SK-N-SH (cell line): ENCODE measurements at regions not wholly inside any gene's neighbourhood (a gene's known extent, or its start where the extent isn't known, plus 50 kb on each side); places are given as distances from the start of the nearest gene placed in this dataset.

ENCODE experiments used
- CTCF ChIA-PET: fragments of 300-600, 350-600 bp; formaldehyde crosslinking; extraction: SDS; loops from one replicate; lab custom pipeline; 2021; lab: Yijun Ruan, JAX
- POLR2A ChIA-PET: fragments of 350-600 bp; sonication (Branson Sonifier 250); formaldehyde crosslinking; extraction: SDS; loops from one replicate; lab custom pipeline; 2020; ENCODE audit warnings: antibody characterized with exemption, inconsistent platforms; lab: Yijun Ruan, JAX
- DNase-seq: peaks from one replicate; pipeline ENCODE4 v3.0.0; 2012
- H2AFZ ChIP-seq: fragments of 200-600 bp; sonication (generic); 2 replicates; pipeline ENCODE4 v1.8.1; 2016; ENCODE audit warnings: antibody characterized with exemption, mild to moderate bottlenecking, low read depth
- H3F3A ChIP-seq: fragments of 200-600 bp; sonication (generic); replicated peaks from 2 replicates; pipeline ENCODE3; 2016; ENCODE audit warnings: antibody characterized with exemption, mild to moderate bottlenecking; ENCODE audit not compliant: insufficient read depth
- H3K27ac ChIP-seq, 2 experiments: fragments of 200-500 bp in 1 of 2; fragments of 200-600 bp in 1 of 2; sonication (Bioruptor generic) in 1 of 2; sonication (generic), shearing (Covaris generic) in 1 of 2; 2 replicates each; pipeline versions ENCODE4 v1.5.1 to v1.6.1; 2014 to 2016; ENCODE audit warnings: low read depth in 2 of 2, inconsistent platforms in 1 of 2, low read length in 1 of 2, mild to moderate bottlenecking in 1 of 2, mixed read lengths in 1 of 2
- H3K27me3 ChIP-seq: fragments of 200-600 bp; sonication (generic), shearing (Covaris generic); 2 replicates; pipeline ENCODE4 v1.6.1; 2016; ENCODE audit warnings: mixed run types; ENCODE audit not compliant: insufficient read depth
- H3K36me3 ChIP-seq, 2 experiments: fragments of 200-500 bp in 1 of 2; fragments of 200-600 bp in 1 of 2; sonication (Bioruptor generic) in 1 of 2; sonication (generic) in 1 of 2; replicated peaks in 1 of 2; 2 replicates each; pipeline versions ENCODE3 to v1.5.1; 2014 to 2016; ENCODE audit warnings: low read length in 1 of 2, mild to moderate bottlenecking in 1 of 2; ENCODE audit not compliant: insufficient read depth in 2 of 2, control insufficient read depth in 1 of 2
- H3K4me1 ChIP-seq, 2 experiments: fragments of 200-500 bp in 1 of 2; fragments of 200-600 bp in 1 of 2; sonication (Bioruptor generic) in 1 of 2; sonication (generic), shearing (Covaris generic) in 1 of 2; 2 replicates each; pipeline versions ENCODE4 v1.5.1 to v1.6.1; 2014 to 2016; ENCODE audit warnings: low read depth in 1 of 2, low read length in 1 of 2, mixed run types in 1 of 2; ENCODE audit not compliant: insufficient read depth in 2 of 2, control insufficient read depth in 1 of 2
- H3K4me2 ChIP-seq: fragments of 200-600 bp; sonication (generic), shearing (Covaris generic); 2 replicates; pipeline ENCODE4 v1.6.1; 2017; ENCODE audit warnings: mixed run types
- H3K4me3 ChIP-seq, 2 experiments: fragments of 200-500 bp in 1 of 2; fragments of 200-600 bp in 1 of 2; sonication (Bioruptor generic) in 1 of 2; sonication (generic), shearing (Covaris generic) in 1 of 2; 2 replicates each; pipeline versions ENCODE4 v1.5.1 to v1.8.1; 2014 to 2016; ENCODE audit warnings: low read depth in 2 of 2, inconsistent platforms in 1 of 2, low read length in 1 of 2, mild to moderate bottlenecking in 1 of 2, mixed read lengths in 1 of 2, moderate library complexity in 1 of 2
- H3K79me2 ChIP-seq: fragments of 200-600 bp; sonication (generic); 2 replicates; pipeline ENCODE4 v1.8.1; 2017; ENCODE audit warnings: mild to moderate bottlenecking; ENCODE audit not compliant: insufficient read depth
- H3K9ac ChIP-seq: fragments of 200-600 bp; sonication (generic); 2 replicates; pipeline ENCODE4 v1.6.1; 2017; ENCODE audit warnings: mixed run types
- H3K9me2 ChIP-seq: fragments of 200-600 bp; sonication (generic); 2 replicates; pipeline ENCODE4 v1.6.1; 2017; ENCODE audit warnings: mixed run types
- H3K9me3 ChIP-seq: fragments of 200-600 bp; sonication (generic); 2 replicates; pipeline ENCODE4 v1.6.1; 2017; ENCODE audit warnings: mixed run types, mild to moderate bottlenecking, moderate library complexity
- H4K20me1 ChIP-seq: fragments of 200-600 bp; sonication (generic); 2 replicates; pipeline ENCODE4 v1.6.1; 2017; ENCODE audit warnings: mild to moderate bottlenecking, mixed run types; ENCODE audit not compliant: insufficient read depth
- CHD2 ChIP-seq: fragments of 150-350 bp; IDR thresholded peaks from 2 replicates; pipeline ENCODE4 v1.6.1; 2018; ENCODE audit warnings: low read length; ENCODE audit not compliant: partially characterized antibody
- EP300 ChIP-seq, 2 experiments: IDR thresholded peaks; 2 replicates each; pipeline versions ENCODE4 v1.4.0 to v1.6.1; 2012; ENCODE audit warnings: borderline replicate concordance in 1 of 2, low read depth in 1 of 2, low read length in 1 of 2
- EZH2phosphoT487 ChIP-seq: fragments of 200-600 bp; sonication (generic); IDR thresholded peaks from 2 replicates; pipeline ENCODE4 v1.6.1; 2017; ENCODE audit warnings: low read depth, mixed run types, mild to moderate bottlenecking, antibody characterized with exemption, moderate library complexity, borderline replicate concordance
- GATA2 ChIP-seq: sonication (generic); formaldehyde crosslinking; IDR thresholded peaks from 2 replicates; pipeline ENCODE4 v1.5.0; 2020; ENCODE audit warnings: mild to moderate bottlenecking, missing genetic modification reagents
- IRF3 ChIP-seq: fragments of 150-350 bp; IDR thresholded peaks from 2 replicates; pipeline ENCODE4 v1.6.1; 2016; ENCODE audit warnings: mild to moderate bottlenecking, low read depth, low read length
- NRF1 ChIP-seq: IDR thresholded peaks from 2 replicates; pipeline ENCODE4 v1.6.1; 2012; ENCODE audit warnings: low read depth, mild to moderate bottlenecking, low read length
- POLR2AphosphoS5 ChIP-seq: IDR thresholded peaks from 2 replicates; pipeline ENCODE4 v1.6.1; 2012; ENCODE audit warnings: low read depth, low read length
- REST ChIP-seq: IDR thresholded peaks from 2 replicates; pipeline ENCODE4 v1.6.1; 2012; ENCODE audit warnings: mild to moderate bottlenecking, low read depth, low read length, moderate library complexity
- RFX5 ChIP-seq: IDR thresholded peaks from 2 replicates; pipeline ENCODE4 v1.6.1; 2012; ENCODE audit warnings: mild to moderate bottlenecking, improper control_type of control experiment, low read length
- RXRA ChIP-seq: IDR thresholded peaks from 2 replicates; pipeline ENCODE4 v1.4.0; 2012; ENCODE audit warnings: low read depth, mild to moderate bottlenecking, borderline replicate concordance
- SIN3A ChIP-seq: IDR thresholded peaks from 2 replicates; pipeline ENCODE4 v1.6.1; 2012; ENCODE audit warnings: low read depth, mild to moderate bottlenecking, low read length, moderate library complexity, borderline replicate concordance
- TAF1 ChIP-seq: IDR thresholded peaks from 2 replicates; pipeline ENCODE4 v1.6.1; 2012; ENCODE audit warnings: low read depth, mild to moderate bottlenecking, low read length, moderate library complexity, borderline replicate concordance
- TEAD4 ChIP-seq: IDR thresholded peaks from 2 replicates; pipeline ENCODE4 v1.4.0; 2012; ENCODE audit warnings: mild to moderate bottlenecking, borderline replicate concordance; ENCODE audit not compliant: insufficient read depth
- USF2 ChIP-seq: fragments of 150-350 bp; IDR thresholded peaks from 2 replicates; pipeline ENCODE4 v1.6.1; 2017; ENCODE audit warnings: antibody characterized with exemption, low read length, low read depth, borderline replicate concordance
- YY1 ChIP-seq: IDR thresholded peaks from 2 replicates; pipeline ENCODE4 v1.4.0; 2012; ENCODE audit warnings: low read depth, mild to moderate bottlenecking
- WGBS: methylation state at CpG from one replicate; pipeline ENCODE4 v1.1.6; 2017; ENCODE audit warnings: low lambda C conversion rate; 5-methylcytosine and 5-hydroxymethylcytosine counted together
- TF ChIP-seq, protein P1 (sequence below): IDR thresholded peaks from 2 replicates; pipeline ENCODE4 v1.4.0; 2012; ENCODE audit warnings: low read depth
- TF ChIP-seq, protein P2 (sequence below): IDR thresholded peaks from 2 replicates; pipeline ENCODE4; 2012

DNA sequence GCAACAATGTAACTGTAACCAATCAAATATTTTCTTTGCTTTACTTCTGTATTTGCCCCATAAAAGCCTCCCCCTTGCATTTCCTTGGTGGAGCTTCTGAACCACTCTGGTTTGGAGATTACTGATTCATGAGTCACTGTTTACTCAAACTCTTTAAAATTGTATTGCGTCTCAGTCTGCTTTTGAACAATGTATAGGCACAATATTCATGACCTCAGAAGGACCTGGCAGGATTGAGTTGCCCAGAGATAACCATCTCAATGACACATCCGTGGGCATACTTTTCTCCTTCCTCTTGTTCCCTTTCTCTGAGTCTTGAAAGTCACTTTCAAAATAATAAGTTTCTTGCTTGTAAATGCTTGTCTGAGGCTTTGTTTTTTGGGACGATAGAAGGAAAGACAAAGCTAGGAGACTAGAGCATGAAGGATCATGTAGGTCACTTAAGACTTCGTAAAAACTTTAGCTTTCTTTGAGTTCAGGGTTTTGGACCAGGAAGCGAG, 57.1 kb upstream of the POU1F1 start (continued):
- TF ChIP-seq REST (no peak), NRF1 (no peak)

DNA sequence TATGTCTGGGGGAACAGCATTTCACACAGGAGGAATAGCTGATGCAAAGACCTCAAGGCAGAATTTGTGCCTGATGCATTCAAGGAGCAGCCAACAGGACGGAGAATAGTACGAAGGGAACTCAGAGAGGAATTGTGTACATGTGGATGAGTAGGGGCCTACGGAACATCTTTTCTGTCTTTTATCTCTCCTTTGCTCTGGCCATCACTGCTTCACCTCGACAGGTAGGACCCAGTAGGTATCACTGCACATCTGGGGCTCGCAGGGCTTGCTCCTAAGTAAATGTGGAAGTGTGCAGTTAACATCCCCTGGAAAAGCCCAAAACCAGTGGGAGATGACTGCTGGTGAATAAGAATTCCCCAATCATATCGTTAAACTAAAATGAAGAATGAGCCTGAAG, 56.4 kb upstream of the POU1F1 start:
- H3K79me2 ChIP-seq = no peaks in the 10 kb centered on the region
- H2AFZ ChIP-seq = peak overlapping the region; percentile 32
- TF ChIP-seq POLR2AphosphoS5 = no peak
- TF ChIP-seq SIN3A = no peak
- no peak for TF ChIP-seq CHD2
- no peak for TF ChIP-seq NRF1
- no peak for TF ChIP-seq RFX5
- TF ChIP-seq, all 33 proteins: peak for 0
- no peaks in the 10 kb centered on the region for H3K36me3 ChIP-seq
- WGBS = 39% methylated on average over 6 of the region's 6 CpGs
- ChIA-PET POLR2A (no interaction called here), CTCF (interaction anchor here (2.8 kb wide), 1 partner anchor 18 kb away, joined by 14 read pairs; no protein-coding TSS in a partner anchor)
- peak overlapping the region in 1 of 2 experiments; percentile 88; a peak in 2 of 4 replicates for H3K27ac ChIP-seq
- H3K9me2 ChIP-seq = no peaks in the 10 kb centered on the region
- H4K20me1 ChIP-seq = no peaks in the 10 kb centered on the region
- no peak overlapping the region for H3K9ac ChIP-seq
- H3K4me2 ChIP-seq = peak overlapping the region; percentile 43
- no peaks in the 10 kb centered on the region for H3K9me3 ChIP-seq
- H3F3A ChIP-seq = peaks cover 10% of the 10 kb centered on the region
- H3K27me3 ChIP-seq = no peaks in the 10 kb centered on the region
- no peaks in the 10 kb centered on the region; a peak in 1 of 4 replicates for H3K4me1 ChIP-seq
- H3K4me3 ChIP-seq = no peak overlapping the region
- DNase-seq = no peak

DNA sequence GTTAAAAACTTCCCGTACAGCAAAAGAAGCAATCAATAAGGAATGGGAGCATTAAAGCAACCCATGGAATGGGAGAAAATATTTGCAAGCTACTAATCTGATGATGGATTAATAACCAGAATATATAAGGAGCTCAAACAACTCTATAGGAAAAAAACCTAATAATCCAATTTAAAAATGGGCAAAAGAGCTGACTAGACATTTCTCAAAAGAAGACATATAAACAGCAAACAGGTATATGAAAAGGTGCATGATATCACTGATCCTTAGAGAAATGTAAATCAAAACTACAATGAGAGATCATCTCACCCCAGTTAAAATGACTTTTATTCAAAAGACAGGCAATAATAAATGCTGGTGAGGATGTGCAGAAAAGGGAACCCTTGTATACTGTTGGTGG, 52.7 kb upstream of the POU1F1 start:
- H3K79me2 ChIP-seq = no peaks in the 10 kb centered on the region
- H4K20me1 ChIP-seq = no peaks in the 10 kb centered on the region
- no peak overlapping the region for H3K4me2 ChIP-seq
- 14% methylated on average over 1 of the region's 1 CpG for WGBS
- H3K27ac ChIP-seq = no peak overlapping the region
- H3K9me3 ChIP-seq = no peaks in the 10 kb centered on the region
- H3K4me3 ChIP-seq = no peak overlapping the region
- POLR2A ChIA-PET = no interaction called here
- DNase-seq = no peak
- CTCF ChIA-PET = no interaction called here
- H3F3A ChIP-seq = peaks cover 5% of the 10 kb centered on the region
- H3K27me3 ChIP-seq = no peaks in the 10 kb centered on the region; the same call in 1 of the 2 replicates
- H3K4me1 ChIP-seq = no peaks in the 10 kb centered on the region; a peak in 1 of 4 replicates
- no peaks in the 10 kb centered on the region for H3K9me2 ChIP-seq
- no peaks in the 10 kb centered on the region for H3K36me3 ChIP-seq
- H2AFZ ChIP-seq = no peak overlapping the region
- H3K9ac ChIP-seq = no peak overlapping the region
- no peak for TF ChIP-seq USF2
- TF ChIP-seq, protein P1, sequence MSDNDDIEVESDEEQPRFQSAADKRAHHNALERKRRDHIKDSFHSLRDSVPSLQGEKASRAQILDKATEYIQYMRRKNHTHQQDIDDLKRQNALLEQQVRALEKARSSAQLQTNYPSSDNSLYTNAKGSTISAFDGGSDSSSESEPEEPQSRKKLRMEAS = no peak
- TF ChIP-seq RXRA = no peak
- TF ChIP-seq TEAD4 = no peak
- no peak for TF ChIP-seq YY1
- no peak for TF ChIP-seq TAF1
- TF ChIP-seq IRF3 = no peak
- TF ChIP-seq GATA2 (CRISPR knock-in tag) = no peak
- no peak for TF ChIP-seq EZH2phosphoT487
- TF ChIP-seq, protein P2, sequence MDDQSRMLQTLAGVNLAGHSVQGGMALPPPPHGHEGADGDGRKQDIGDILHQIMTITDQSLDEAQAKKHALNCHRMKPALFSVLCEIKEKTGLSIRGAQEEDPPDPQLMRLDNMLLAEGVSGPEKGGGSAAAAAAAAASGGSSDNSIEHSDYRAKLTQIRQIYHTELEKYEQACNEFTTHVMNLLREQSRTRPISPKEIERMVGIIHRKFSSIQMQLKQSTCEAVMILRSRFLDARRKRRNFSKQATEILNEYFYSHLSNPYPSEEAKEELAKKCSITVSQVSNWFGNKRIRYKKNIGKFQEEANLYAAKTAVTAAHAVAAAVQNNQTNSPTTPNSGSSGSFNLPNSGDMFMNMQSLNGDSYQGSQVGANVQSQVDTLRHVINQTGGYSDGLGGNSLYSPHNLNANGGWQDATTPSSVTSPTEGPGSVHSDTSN = no peak
- TF ChIP-seq EP300 (IDR thresholded peaks at IDR 0.05; ENCODE audit: borderline replicate concordance in 1 of 2, low read depth in 1 of 2, low read length in 1 of 2) = no peak
